B cell (primary cell): ENCODE measurements at regions not wholly inside any gene's neighbourhood (a gene's known extent, or its start where the extent isn't known, plus 50 kb on each side); places are given as distances from the start of the nearest gene placed in this dataset.

Experiments
- ATAC-seq: fragments of 200-7000 bp; cut with Tn5 transposase; one replicate; pipeline ENCODE4 v1.10.0; 2021; ENCODE audit warnings: low read depth, mild to moderate bottlenecking, moderate number of reproducible peaks, moderate library complexity
- CTCF ChIA-PET: fragments of 350-600 bp; sonication (Branson Sonifier 250); formaldehyde crosslinking; loops from one replicate; lab custom pipeline; 2021; ENCODE audit warnings: antibody characterized with exemption, inconsistent platforms; lab: Charles Lee
- POLR2A ChIA-PET: fragments of 350-600 bp; sonication (Branson Sonifier 250); formaldehyde crosslinking; loops from one replicate; lab custom pipeline; 2021; ENCODE audit warnings: antibody characterized with exemption; lab: Charles Lee
- DNase-seq: peaks from one replicate; pipeline ENCODE4 v3.0.0; 2013
- H2AFZ ChIP-seq: 2 replicates; pipeline ENCODE4 v1.6.1; 2012; ENCODE audit warnings: mild to moderate bottlenecking, low read depth, low read length; ENCODE audit not compliant: insufficient read depth, poor library complexity, severe bottlenecking
- H3K27ac ChIP-seq, 2 donors: 1 replicate in 1 of 2; 2 replicates in 1 of 2; pipeline ENCODE4 v1.5.1; 2012 to 2013; ENCODE audit warnings: low read length in 2 of 2, mild to moderate bottlenecking in 2 of 2, moderate library complexity in 1 of 2
- H3K27me3 ChIP-seq, 4 experiments: fragments of 200-600 bp in 1 of 4; sonication (generic) in 1 of 4; replicated peaks in 1 of 4; 1 replicate in 2 of 4; 2 replicates in 2 of 4; pipeline versions ENCODE4 v1.6.1 to v1.7.0; 2013 to 2016; ENCODE audit warnings: low read length in 3 of 4, mild to moderate bottlenecking in 2 of 4, mixed read lengths in 1 of 4, moderate library complexity in 1 of 4; ENCODE audit not compliant: insufficient read depth in 4 of 4, control insufficient read depth in 3 of 4; ENCODE audit errors: control extremely low read depth in 1 of 4
- H3K36me3 ChIP-seq, 2 experiments: replicated peaks in 1 of 2; 1 replicate in 1 of 2; 2 replicates in 1 of 2; pipeline versions ENCODE4 v1.6.1 to v1.7.1; 2013; ENCODE audit warnings: low read length in 1 of 2; ENCODE audit not compliant: insufficient read depth in 2 of 2, control insufficient read depth in 1 of 2; ENCODE audit errors: control extremely low read depth in 1 of 2, extremely low read depth in 1 of 2
- H3K4me1 ChIP-seq, 2 donors: fragments of 200-600 bp in 1 of 2; sonication (generic) in 1 of 2; 1 replicate in 1 of 2; 2 replicates in 1 of 2; pipeline versions ENCODE4 v1.5.1 to v1.6.1; 2013 to 2017; ENCODE audit warnings: low read length in 2 of 2; ENCODE audit not compliant: control insufficient read depth in 2 of 2, insufficient read depth in 2 of 2
- H3K4me2 ChIP-seq: replicated peaks from 2 replicates; pipeline ENCODE3; 2012; ENCODE audit warnings: mild to moderate bottlenecking, low read depth, low read length; ENCODE audit not compliant: poor library complexity, severe bottlenecking
- H3K4me3 ChIP-seq, 5 experiments: fragments of 200-600 bp in 1 of 5; sonication (generic) in 1 of 5; 1 replicate in 3 of 5; 2 replicates in 2 of 5; pipeline versions ENCODE4 v1.5.1 to v1.7.0; 2011 to 2016; ENCODE audit warnings: low read length in 4 of 5, mild to moderate bottlenecking in 4 of 5, low read depth in 2 of 5, control low read depth in 1 of 5, moderate library complexity in 1 of 5; ENCODE audit not compliant: insufficient read depth in 1 of 5; ENCODE audit errors: control extremely low read depth in 1 of 5, extremely low read depth in 1 of 5
- H3K79me2 ChIP-seq: fragments of 200-600 bp; sonication (generic); one replicate; pipeline ENCODE4 v1.6.0; 2016; ENCODE audit warnings: low read length; ENCODE audit not compliant: control insufficient read depth, insufficient read depth
- H3K9ac ChIP-seq: fragments of 200-600 bp; sonication (generic); 2 replicates; pipeline ENCODE4 v1.6.1; 2017; ENCODE audit warnings: mild to moderate bottlenecking, low read length, moderate library complexity
- H3K9me3 ChIP-seq, 3 donors: one replicate each; pipeline versions ENCODE4 v1.6.1 to v1.7.1; 2013; ENCODE audit warnings: low read length in 2 of 3; ENCODE audit not compliant: control insufficient read depth in 2 of 3, insufficient read depth in 1 of 3; ENCODE audit errors: control extremely low read depth in 1 of 3
- H4K20me1 ChIP-seq: 2 replicates; pipeline ENCODE4 v1.6.0; 2012; ENCODE audit warnings: mild to moderate bottlenecking, low read length; ENCODE audit not compliant: insufficient read depth, control insufficient read depth, poor library complexity, severe bottlenecking
- H3K27ac Mint-ChIP-seq: one replicate; pipeline ENCODE4 v1.8.0; 2021; ENCODE audit warnings: mixed read lengths
- H3K27me3 Mint-ChIP-seq: one replicate; pipeline ENCODE4 v1.8.0; 2021; ENCODE audit warnings: mixed read lengths
- H3K4me1 Mint-ChIP-seq: one replicate; pipeline ENCODE4 v1.8.0; 2021; ENCODE audit warnings: mixed read lengths
- H3K4me3 Mint-ChIP-seq: one replicate; pipeline ENCODE4 v1.8.0; 2021; ENCODE audit warnings: mixed read lengths
- H3K9me3 Mint-ChIP-seq: one replicate; pipeline ENCODE4 v1.8.0; 2022; ENCODE audit warnings: mixed read lengths; ENCODE audit not compliant: insufficient read depth
- EZH2 ChIP-seq: IDR thresholded peaks from 2 replicates; pipeline ENCODE4 v1.6.1; 2012; ENCODE audit warnings: borderline replicate concordance, low read depth, mild to moderate bottlenecking, moderate library complexity, low read length; ENCODE audit not compliant: insufficient read depth, poor library complexity, severe bottlenecking
- WGBS: methylation state at CpG from one replicate; pipeline ENCODE4 v1.1.5; 2013; ENCODE audit warnings: missing lambda C conversion rate; ENCODE audit not compliant: insufficient coverage; 5-methylcytosine and 5-hydroxymethylcytosine counted together
- intact Hi-C: fragments of 100-400 bp; cut with micrococcal nuclease; formaldehyde crosslinking; loops from one replicate; pipeline ENCODE4 v1.10.0; 2022
- TF ChIP-seq, protein P1 (sequence below): fragments of 200-600 bp; IDR thresholded peaks from one replicate; pipeline ENCODE4 v1.8.0; 2022; ENCODE audit warnings: antibody characterized with exemption, mild to moderate bottlenecking

DNA sequence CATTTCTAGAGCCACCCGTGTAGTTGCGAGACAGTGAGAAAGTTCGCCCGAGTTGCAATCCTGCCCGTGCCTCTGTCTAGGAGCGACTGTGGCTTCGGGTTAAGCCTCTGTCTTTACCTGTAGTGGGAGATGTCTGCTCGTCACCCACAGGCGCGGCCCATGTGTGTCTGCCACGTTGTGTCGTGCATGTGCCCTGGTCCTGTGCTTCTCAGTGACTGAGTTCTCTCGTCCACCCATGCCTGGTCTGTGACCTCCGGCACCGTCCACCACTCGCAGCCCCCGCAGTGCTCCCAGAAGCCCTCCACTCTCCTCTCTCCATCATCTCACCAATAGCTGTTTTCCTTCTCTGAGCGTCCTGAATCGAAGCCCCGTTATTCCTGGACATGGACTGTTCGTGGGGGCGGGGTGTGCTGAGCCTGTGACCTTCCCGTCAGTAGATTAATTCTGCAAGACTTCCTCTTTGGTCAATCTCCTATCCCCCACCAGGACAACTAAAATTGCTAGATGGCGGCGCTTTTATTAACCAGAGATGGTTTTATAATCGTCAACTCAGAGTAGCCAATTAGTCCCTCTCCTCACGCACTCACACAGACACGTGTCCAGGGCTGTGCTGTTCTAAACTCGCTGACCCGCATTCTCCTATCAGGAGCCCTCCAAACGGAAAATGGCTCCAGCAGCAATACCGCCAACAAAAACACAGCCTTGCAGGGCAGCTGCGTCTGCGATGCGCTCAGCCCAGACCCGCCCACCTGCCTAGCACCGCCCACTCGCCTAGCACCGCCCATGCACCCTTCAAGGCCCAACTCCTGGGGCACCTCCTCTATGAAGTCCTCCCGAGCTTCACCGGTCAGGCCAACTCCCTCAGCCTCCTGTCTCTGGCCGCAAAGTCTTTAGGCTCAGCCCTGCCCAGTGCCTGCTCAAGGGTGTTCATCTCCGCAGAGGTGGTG is 119.4 kb downstream of the TWIST2 start:
- H3K27me3 Mint-ChIP-seq = peaks cover 3% of the 10 kb centered on the region
- Histone ChIP-seq H2AFZ (no peak overlapping the region), H3K9ac (no peak overlapping the region), H4K20me1 (no peaks in the 10 kb centered on the region), H3K27me3 (peaks cover 0 to 13% (median 1%) of the 10 kb centered on the region in 4 experiments), H3K36me3 (no peaks in the 10 kb centered on the region), H3K27ac (no peak overlapping the region), H3K4me1 (no peaks in the 10 kb centered on the region), H3K4me2 (no peak overlapping the region), H3K79me2 (no peaks in the 10 kb centered on the region), H3K9me3 (peaks cover 0 to 6% (median 0%) of the 10 kb centered on the region in 3 donors), H3K4me3 (no peak overlapping the region)
- intact Hi-C loops = no loop called here
- no peaks in the 10 kb centered on the region for H3K9me3 Mint-ChIP-seq
- TF ChIP-seq EZH2 = no peak
- TF ChIP-seq, protein P1, sequence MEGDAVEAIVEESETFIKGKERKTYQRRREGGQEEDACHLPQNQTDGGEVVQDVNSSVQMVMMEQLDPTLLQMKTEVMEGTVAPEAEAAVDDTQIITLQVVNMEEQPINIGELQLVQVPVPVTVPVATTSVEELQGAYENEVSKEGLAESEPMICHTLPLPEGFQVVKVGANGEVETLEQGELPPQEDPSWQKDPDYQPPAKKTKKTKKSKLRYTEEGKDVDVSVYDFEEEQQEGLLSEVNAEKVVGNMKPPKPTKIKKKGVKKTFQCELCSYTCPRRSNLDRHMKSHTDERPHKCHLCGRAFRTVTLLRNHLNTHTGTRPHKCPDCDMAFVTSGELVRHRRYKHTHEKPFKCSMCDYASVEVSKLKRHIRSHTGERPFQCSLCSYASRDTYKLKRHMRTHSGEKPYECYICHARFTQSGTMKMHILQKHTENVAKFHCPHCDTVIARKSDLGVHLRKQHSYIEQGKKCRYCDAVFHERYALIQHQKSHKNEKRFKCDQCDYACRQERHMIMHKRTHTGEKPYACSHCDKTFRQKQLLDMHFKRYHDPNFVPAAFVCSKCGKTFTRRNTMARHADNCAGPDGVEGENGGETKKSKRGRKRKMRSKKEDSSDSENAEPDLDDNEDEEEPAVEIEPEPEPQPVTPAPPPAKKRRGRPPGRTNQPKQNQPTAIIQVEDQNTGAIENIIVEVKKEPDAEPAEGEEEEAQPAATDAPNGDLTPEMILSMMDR = no peak
- no peak for DNase-seq
- CTCF ChIA-PET = no interaction called here
- POLR2A ChIA-PET = no interaction called here
- ATAC-seq = no peak
- 87% methylated on average over 43 of the region's 43 CpGs for WGBS
- no peak overlapping the region for H3K27ac Mint-ChIP-seq
- no peak overlapping the region for H3K4me3 Mint-ChIP-seq
- no peaks in the 10 kb centered on the region for H3K4me1 Mint-ChIP-seq

- 96% methylated on average over 5 of the region's 8 CpGs for WGBS
- no peak for TF ChIP-seq EZH2
- TF ChIP-seq, protein P1 = no peak
- no peaks in the 10 kb centered on the region for H4K20me1 ChIP-seq
- H3K4me1 ChIP-seq = no peaks in the 10 kb centered on the region
- ATAC-seq (no peak), DNase-seq (no peak)
- intact Hi-C loops = no loop called here
- ChIA-PET CTCF (interaction anchor here (1.4 kb wide), 1 partner anchor 13 kb away, joined by 4 read pairs; no protein-coding TSS in a partner anchor), POLR2A (no interaction called here)
- no peak overlapping the region for H2AFZ ChIP-seq
- no peak overlapping the region for H3K9ac ChIP-seq
- H3K36me3 ChIP-seq = no peaks in the 10 kb centered on the region
- no peak overlapping the region for H3K27ac Mint-ChIP-seq
- no peaks in the 10 kb centered on the region for H3K79me2 ChIP-seq
- no peak overlapping the region for H3K4me3 Mint-ChIP-seq
- no peak overlapping the region for H3K4me3 ChIP-seq
- peaks cover 0 to 15% (median 1%) of the 10 kb centered on the region in 4 experiments for H3K27me3 ChIP-seq
- H3K9me3 Mint-ChIP-seq = no peaks in the 10 kb centered on the region
- H3K4me2 ChIP-seq = no peak overlapping the region
- peaks cover 0 to 6% (median 0%) of the 10 kb centered on the region in 3 donors for H3K9me3 ChIP-seq
- peaks cover 3% of the 10 kb centered on the region for H3K27me3 Mint-ChIP-seq
- H3K27ac ChIP-seq = no peak overlapping the region
- no peaks in the 10 kb centered on the region for H3K4me1 Mint-ChIP-seq
Measured at GRCh38 chr2:238967978-238968360, 120.1 kb downstream of the TWIST2 start.
